Kidney tubule cell (primary cell): ENCODE measurements at regions not wholly inside any gene's neighbourhood (a gene's known extent, or its start where the extent isn't known, plus 50 kb on each side); places are given as distances from the start of the nearest gene placed in this dataset.
"Not testable (repeated sequence)": the region's sequence is repeated elsewhere in the genome, so short reads cannot be mapped to it uniquely, and the experiment has no call there.

Experiments
- DNase-seq: peaks from one replicate; pipeline ENCODE4 v3.0.0-alpha.2; 2018; ENCODE audit warnings: low spot score

GRCh38 chr12:83470749-83471148 lies 784.0 kb downstream of the TMTC2 start:
- DNase-seq, result no peak

DNA sequence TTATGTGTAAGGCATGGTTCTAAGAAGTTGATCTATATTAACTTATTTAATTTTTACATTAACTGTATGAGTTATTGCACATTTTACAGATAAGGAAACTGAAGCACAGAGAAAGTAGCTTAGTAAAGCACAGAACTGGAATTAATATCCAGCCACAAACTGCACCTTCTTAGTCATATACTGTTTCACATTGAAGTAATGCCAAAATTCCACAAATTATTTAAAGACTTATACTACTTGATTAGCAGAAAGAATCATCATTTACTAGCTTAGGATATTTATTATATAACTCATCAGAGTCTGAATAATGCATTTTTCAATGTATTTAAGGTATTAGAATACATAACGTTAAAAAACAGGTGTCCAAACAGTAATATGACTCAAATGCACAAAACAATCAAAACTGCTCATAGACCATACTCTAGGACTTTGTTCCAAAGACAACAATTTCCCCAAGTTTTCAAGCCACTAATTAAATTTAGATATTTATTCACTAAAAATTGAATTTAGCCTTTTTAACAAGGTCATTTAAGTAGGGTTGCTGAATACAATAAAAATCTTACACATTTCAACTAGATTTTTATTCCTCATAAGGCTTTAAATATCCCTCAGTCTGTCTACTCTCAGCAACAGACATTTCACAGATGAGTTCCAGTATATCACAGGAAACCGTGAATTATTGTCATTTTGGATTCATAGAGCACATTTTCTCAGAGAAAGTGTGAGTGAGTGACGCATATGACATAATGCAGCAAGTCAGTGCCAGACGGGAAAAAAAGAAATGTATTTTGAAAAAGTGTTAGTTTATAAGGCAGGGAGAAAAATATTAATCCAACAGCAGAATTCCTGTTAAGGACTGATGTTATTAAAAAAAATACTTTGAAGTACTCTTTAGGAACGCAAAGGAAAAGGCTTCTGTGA lies 782.5 kb downstream of the TMTC2 start:
- DNase-seq, result no peak

GRCh38 chr12:83465632-83466031 lies 778.9 kb downstream of the TMTC2 start:
- DNase-seq, result no peak

GRCh38 chr12:83462419-83462818 lies 775.7 kb downstream of the TMTC2 start:
- no peak for DNase-seq

GRCh38 chr12:83461336-83461935 lies 774.7 kb downstream of the TMTC2 start:
- DNase-seq, result no peak

GRCh38 chr12:83451189-83451588 lies 764.5 kb downstream of the TMTC2 start:
- DNase-seq, result no peak

GRCh38 chr12:83434600-83434999 lies 747.9 kb downstream of the TMTC2 start:
- DNase-seq, result no peak

DNA sequence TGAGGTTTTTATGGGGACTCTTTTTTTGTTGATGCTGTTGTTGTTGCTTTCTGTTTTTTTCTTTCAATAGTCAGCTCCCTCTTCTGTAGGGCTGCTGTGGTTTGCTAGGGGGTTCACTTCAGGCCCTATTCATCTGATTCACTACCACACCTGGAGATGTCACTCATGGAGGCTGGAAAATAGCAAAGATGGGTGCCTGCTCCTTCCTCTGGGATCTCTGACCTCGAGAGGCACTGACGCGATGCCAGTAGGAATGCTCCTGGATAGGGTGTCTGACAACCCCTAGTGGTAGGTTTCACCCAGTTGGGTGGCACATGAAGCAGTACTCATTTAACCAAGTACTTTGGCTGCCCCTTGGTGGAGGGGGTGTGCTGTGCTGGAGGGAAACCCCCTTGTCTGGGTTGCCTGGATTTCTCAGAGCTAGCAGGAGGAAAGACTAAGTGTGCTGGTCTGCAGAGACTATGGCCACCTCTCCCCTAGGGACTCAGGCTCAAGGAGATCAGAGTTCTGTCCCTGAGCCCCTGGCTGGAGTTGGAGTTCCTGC lies 745.5 kb downstream of the TMTC2 start:
- DNase-seq, result no peak

DNA sequence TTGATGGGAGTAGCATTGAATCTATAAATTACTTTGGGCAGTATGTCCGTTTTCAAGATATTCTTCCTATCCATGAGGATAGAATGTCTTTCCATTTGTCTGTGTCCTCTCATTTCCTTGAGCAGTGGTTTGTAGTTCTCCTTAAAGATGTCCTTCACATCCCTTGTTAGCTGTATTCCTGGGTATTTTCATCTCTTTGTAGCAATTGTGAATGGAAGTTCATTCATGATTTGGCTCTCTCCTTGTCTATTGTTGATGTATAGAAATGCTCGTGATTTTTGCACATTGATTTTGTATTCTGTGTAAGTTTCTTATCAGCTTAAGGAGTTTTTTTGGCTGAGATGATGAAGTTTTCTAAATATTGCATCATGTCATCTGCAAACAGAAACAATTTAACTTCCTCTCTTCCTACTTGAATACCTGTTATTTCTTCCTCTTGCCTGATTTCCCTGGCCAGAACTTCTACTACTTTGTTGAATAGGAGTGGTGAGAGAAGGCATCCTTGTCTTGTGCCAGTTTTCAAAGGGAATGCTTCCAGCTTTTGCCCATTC lies 741.0 kb downstream of the TMTC2 start:
- DNase-seq, result not testable (repeated sequence)

DNA sequence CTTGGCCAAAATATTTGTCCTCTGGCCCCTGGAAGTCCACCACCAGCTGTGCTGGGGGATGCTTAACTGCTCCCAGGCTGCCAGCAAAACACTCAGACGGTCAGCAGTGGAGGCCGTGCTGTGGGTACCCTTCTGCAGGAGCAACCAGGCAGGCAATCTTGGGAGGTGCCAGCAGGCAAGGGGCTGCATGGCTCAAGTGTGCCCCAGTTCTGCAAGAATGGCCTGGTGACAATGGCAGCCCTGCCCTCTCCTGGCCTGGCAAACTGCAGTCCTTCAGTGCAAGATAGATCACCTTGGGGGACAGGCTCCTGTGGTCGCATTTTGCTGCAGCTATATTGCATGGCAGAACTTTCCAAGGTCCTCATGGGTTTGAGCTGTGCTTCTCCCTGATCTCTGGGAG lies 728.3 kb downstream of the TMTC2 start:
- no peak for DNase-seq

DNA sequence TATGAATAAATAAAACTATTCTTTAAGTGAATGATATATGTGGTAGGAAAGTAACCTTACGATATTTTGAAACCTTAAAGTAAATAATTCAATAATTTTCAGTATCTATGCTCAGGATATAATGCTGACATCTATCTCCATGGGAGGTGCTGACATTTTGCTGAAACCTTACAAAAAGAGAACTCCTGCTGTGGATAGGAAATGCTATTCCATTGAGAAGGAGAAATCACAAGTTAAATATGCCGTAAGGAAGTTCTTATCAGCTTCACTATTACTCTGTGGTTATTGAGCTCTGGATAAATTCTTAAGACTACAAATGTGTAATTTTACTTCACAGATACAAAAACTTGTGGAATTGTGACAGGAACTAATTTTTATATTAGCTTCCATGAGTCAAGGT lies 722.1 kb downstream of the TMTC2 start:
- DNase-seq, result no peak

GRCh38 chr12:83408146-83408545 lies 721.4 kb downstream of the TMTC2 start:
- DNase-seq, result no peak

- DNase-seq, result peak; percentile 9
Measured at GRCh38 chr12:83404521-83404920, 717.8 kb downstream of the TMTC2 start.

DNA sequence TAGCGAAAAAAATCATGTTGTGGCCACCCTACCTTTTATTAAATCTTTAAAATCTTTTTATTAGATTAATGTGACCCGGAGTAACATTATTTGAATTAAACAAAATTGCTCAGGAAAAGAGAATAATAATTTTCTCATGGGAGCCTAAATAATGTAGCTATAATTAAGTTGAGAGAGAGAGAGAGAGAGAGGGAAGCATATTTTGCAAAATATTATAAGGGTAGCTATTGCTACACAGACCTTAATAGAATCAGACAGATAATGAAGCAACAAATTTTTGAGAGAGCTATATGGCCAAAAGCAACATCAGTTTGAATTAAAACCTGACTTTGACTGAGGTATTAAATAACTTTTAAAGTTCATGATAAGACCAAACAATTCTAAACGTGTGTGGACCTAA lies 703.5 kb downstream of the TMTC2 start:
- DNase-seq, result no peak

DNA sequence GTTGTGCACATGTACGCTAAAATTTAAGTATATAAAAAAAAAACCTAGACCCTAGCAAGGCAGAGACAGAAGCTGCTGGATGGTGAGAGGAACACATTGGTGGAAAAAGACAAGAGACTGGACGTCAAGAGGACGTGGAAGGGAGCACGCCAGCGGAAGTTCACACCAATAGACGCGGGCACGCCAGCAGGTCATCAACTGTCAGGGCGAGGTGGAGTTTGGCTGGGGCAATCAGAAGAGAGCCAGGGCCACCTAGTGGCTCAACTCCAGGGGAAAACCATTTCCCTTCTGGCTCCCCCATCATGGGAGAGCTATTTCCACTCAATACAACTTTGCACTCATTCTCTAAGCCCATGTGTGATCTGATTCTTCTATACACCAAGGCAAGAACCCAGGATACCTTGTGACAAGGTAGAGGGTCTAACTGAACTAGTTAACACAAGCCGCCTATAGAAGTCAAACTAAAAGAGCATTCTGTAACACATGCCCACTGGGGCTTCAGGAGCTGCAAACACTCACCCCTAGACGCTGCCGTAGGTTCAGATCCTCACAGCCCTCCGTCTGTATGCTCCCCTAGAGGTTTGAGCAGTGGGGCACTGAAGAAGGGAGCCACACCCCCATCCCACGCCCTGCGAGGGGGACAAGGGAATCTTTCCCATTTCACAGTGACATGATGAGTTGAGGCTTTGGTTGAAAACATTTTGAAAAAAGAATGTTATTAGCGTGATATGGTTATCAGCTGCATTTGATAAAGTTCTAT lies 702.7 kb downstream of the TMTC2 start:
- DNase-seq, result peak; percentile 35

- DNase-seq, result no peak
Measured at GRCh38 chr12:83388551-83388950, 701.8 kb downstream of the TMTC2 start.

- DNase-seq, result no peak
Measured at GRCh38 chr12:83386527-83387264, 700.0 kb downstream of the TMTC2 start.

- no peak for DNase-seq
Measured at GRCh38 chr12:83378186-83378727, 691.6 kb downstream of the TMTC2 start.

- peak; percentile 35 for DNase-seq
Measured at GRCh38 chr12:83365317-83365716, 678.6 kb downstream of the TMTC2 start.

DNA sequence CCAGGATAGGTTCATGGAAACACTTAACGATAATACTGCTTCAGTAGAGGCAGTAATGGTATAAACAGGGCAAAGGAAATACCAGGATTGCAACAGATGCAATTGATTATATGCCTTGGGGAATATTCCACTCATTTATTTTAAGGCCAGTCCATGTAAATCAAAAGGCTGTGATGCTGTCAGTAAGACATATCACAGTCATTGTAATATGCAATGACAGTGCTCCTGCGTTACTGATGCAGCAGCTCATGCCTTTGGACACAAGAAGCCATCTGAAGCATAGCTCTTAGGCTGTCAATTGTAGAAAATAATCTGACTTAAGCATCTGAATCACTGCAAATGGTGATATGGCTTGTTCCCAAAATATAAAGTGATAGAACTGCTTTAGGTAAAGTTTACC lies 674.8 kb downstream of the TMTC2 start:
- DNase-seq, result no peak

DNA sequence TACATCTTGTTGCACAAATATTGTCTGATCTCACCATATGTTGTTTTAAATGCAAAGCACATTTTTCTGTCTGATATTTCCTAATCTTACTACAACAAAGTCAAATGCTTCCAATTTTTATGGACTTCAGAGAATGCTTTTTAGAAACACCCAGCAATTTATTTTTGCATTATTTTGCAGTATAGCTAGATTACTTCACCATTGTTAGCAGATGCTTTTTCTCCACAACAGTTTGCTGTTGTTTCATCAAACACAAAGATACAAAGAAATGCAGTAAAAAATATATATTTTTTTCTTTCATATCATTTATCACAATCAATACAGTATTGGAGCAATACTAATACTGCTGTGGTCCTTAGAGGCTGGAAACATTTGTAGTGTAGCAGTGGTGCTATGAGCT lies 674.4 kb downstream of the TMTC2 start:
- DNase-seq, result no peak
